Left ventricle myocardium inferior (tissue), 1 donor: ENCODE measurements at regions not wholly inside any gene's neighbourhood (a gene's known extent, or its start where the extent isn't known, plus 50 kb on each side); places are given as distances from the start of the nearest gene placed in this dataset.

Source experiments
- DNase-seq: peaks from one replicate; pipeline ENCODE4 v3.0.0-alpha.2; 2020
- H3K27ac ChIP-seq: fragments of 200-600 bp; replicated peaks from 2 replicates; pipeline ENCODE4 v1.8.0; 2021
- H3K27me3 ChIP-seq: fragments of 200-600 bp; 2 replicates; pipeline ENCODE4 v1.8.0; 2021; ENCODE audit warnings: low read depth
- H3K36me3 ChIP-seq: fragments of 200-600 bp; 2 replicates; pipeline ENCODE4 v1.8.0; 2021
- H3K4me1 ChIP-seq: fragments of 200-600 bp; 2 replicates; pipeline ENCODE4 v1.8.0; 2021
- H3K4me3 ChIP-seq: fragments of 200-600 bp; 2 replicates; pipeline ENCODE4 v1.8.0; 2021; ENCODE audit warnings: mild to moderate bottlenecking, moderate library complexity
- H3K9me3 ChIP-seq: fragments of 200-600 bp; replicated peaks from 2 replicates; pipeline ENCODE4 v1.8.0; 2021
- intact Hi-C: fragments of 100-400 bp; cut with micrococcal nuclease; formaldehyde crosslinking; loops from one replicate; pipeline ENCODE4 v1.11.0; 2022
- TF ChIP-seq, protein P1 (sequence below): fragments of 200-600 bp; IDR thresholded peaks from 2 replicates; pipeline ENCODE4 v1.8.0; 2021; ENCODE audit warnings: antibody characterized with exemption, mild to moderate bottlenecking, borderline replicate concordance
- donor health status: DM: no; HTN: yes; CAD: no; lungs with severe emphysema.

GRCh38 chr7:131254211-131254610, 73.5 kb upstream of the MKLN1 start:
- no peak for DNase-seq
- TF ChIP-seq, protein P1, sequence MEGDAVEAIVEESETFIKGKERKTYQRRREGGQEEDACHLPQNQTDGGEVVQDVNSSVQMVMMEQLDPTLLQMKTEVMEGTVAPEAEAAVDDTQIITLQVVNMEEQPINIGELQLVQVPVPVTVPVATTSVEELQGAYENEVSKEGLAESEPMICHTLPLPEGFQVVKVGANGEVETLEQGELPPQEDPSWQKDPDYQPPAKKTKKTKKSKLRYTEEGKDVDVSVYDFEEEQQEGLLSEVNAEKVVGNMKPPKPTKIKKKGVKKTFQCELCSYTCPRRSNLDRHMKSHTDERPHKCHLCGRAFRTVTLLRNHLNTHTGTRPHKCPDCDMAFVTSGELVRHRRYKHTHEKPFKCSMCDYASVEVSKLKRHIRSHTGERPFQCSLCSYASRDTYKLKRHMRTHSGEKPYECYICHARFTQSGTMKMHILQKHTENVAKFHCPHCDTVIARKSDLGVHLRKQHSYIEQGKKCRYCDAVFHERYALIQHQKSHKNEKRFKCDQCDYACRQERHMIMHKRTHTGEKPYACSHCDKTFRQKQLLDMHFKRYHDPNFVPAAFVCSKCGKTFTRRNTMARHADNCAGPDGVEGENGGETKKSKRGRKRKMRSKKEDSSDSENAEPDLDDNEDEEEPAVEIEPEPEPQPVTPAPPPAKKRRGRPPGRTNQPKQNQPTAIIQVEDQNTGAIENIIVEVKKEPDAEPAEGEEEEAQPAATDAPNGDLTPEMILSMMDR = no peak
- Histone ChIP-seq H3K27me3 (no peaks in the 10 kb centered on the region), H3K36me3 (no peaks in the 10 kb centered on the region), H3K4me1 (peaks cover 6% of the 10 kb centered on the region), H3K4me3 (no peak overlapping the region), H3K27ac (no peak overlapping the region), H3K9me3 (peaks cover 33% of the 10 kb centered on the region)
- intact Hi-C loops = no loop called here

GRCh38 chr7:131255242-131255641, 72.4 kb upstream of the MKLN1 start:
- H3K27me3 ChIP-seq = no peaks in the 10 kb centered on the region

GRCh38 chr7:131261476-131261994, 66.1 kb upstream of the MKLN1 start:
- DNase-seq = no peak
- H3K4me3 ChIP-seq = no peak overlapping the region
- no peaks in the 10 kb centered on the region for H3K4me1 ChIP-seq
- peaks cover 5% of the 10 kb centered on the region for H3K9me3 ChIP-seq
- intact Hi-C loops = no loop called here
- TF ChIP-seq, protein P1 = no peak
- H3K27me3 ChIP-seq = no peaks in the 10 kb centered on the region
- no peak overlapping the region for H3K27ac ChIP-seq
- no peaks in the 10 kb centered on the region for H3K36me3 ChIP-seq

More at GRCh38 chr7:131255242-131255641, 72.4 kb upstream of the MKLN1 start:
- no peak overlapping the region for H3K27ac ChIP-seq
- TF ChIP-seq, protein P1 = no peak
- no peaks in the 10 kb centered on the region for H3K4me1 ChIP-seq
- H3K36me3 ChIP-seq = no peaks in the 10 kb centered on the region
- peaks cover 33% of the 10 kb centered on the region for H3K9me3 ChIP-seq
- intact Hi-C loops = no loop called here
- no peak for DNase-seq
- H3K4me3 ChIP-seq = no peak overlapping the region

DNA sequence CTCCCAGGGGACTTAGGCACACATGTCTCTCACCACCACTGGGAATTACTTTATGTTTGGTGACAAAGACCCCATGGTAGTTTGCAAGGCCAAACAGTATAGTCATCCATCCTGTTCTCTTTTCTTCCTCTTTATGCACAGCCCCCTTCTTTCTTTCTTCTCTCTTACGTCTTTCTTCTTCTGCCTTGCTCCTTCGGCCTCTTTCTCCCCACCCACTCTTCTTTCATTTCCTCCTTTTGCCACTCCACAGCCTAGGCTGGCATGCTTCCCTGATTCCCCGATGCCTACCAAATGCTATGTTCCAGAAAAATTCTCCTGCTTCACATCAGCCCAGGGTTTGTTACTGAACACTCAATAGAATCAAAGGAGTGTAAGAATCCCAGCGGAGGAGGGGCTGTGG, 62.4 kb upstream of the MKLN1 start:
- H3K27ac ChIP-seq = no peak overlapping the region
- no peaks in the 10 kb centered on the region for H3K4me1 ChIP-seq
- no peaks in the 10 kb centered on the region for H3K27me3 ChIP-seq
- no peak overlapping the region for H3K4me3 ChIP-seq
- H3K9me3 ChIP-seq = peaks cover 5% of the 10 kb centered on the region
- TF ChIP-seq, protein P1 = no peak
- DNase-seq = no peak
- intact Hi-C loops = no loop called here
- no peaks in the 10 kb centered on the region for H3K36me3 ChIP-seq

- intact Hi-C loops = no loop called here
- Histone ChIP-seq H3K36me3 (no peaks in the 10 kb centered on the region), H3K27me3 (no peaks in the 10 kb centered on the region), H3K4me3 (no peak overlapping the region), H3K9me3 (no peaks in the 10 kb centered on the region), H3K27ac (no peak overlapping the region), H3K4me1 (peaks cover 8% of the 10 kb centered on the region)
- TF ChIP-seq, protein P1 = no peak
- DNase-seq = no peak
These were observed 60.0 kb upstream of the MKLN1 start for GRCh38 chr7:131267631-131268030.
